ENCODE measurements at regions not wholly inside any gene's neighbourhood (a gene's known extent, or its start where the extent isn't known, plus 50 kb on each side); places are given as distances from the start of the nearest gene placed in this dataset.

DNA sequence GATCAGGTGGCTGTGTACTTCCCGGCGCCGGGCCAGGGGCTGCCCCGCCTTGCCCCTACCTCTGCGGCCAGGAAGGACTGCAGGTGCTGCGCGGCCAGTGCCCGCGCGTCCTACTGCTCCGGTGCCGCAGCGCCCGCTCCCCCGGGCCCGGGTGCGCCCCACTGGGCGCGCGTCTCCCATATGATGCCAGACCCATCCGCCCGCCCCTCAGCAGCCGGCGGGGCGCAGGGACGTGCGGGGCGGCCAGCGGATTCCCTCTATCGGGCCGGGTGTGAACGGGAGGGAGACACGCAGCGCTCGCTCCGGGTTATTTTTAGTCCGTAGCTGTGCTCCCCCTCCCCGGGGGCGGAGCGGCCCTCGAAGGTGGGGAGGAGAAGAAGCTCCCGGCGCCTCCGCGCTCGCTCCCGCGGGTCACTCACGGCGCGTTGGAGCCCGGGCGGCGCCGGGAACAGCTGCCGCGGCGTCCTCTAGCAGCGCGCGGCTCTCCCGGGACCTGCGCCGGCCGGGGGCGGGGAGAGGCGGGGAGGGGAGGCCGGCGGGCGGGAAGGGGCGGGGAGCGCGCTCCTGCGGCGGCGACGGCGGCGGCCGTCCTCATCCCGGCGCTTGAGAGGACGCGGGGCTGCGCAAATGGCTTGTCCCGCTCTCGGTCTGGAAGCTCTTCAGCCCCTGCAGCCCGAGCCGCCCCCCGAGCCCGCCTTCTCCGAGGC, 103.6 kb downstream of the UCHL1 start:
- peak; percentile 91 for DNase-seq

- peak; percentile 67 for DNase-seq
Observed at GRCh38 chr4:41360921-41361793, 104.4 kb downstream of the UCHL1 start.

- DNase-seq, result peak; percentile 26
Observed at GRCh38 chr4:41361794-41362526, 105.2 kb downstream of the UCHL1 start.

- DNase-seq, result peak; percentile 27
Observed at GRCh38 chr4:41362621-41363383, 106.1 kb downstream of the UCHL1 start.

GRCh38 chr4:41363384-41363981, 106.8 kb downstream of the UCHL1 start:
- DNase-seq, result no peak

- no peak for DNase-seq
Observed at GRCh38 chr4:41364876-41365275, 108.1 kb downstream of the UCHL1 start.

DNA sequence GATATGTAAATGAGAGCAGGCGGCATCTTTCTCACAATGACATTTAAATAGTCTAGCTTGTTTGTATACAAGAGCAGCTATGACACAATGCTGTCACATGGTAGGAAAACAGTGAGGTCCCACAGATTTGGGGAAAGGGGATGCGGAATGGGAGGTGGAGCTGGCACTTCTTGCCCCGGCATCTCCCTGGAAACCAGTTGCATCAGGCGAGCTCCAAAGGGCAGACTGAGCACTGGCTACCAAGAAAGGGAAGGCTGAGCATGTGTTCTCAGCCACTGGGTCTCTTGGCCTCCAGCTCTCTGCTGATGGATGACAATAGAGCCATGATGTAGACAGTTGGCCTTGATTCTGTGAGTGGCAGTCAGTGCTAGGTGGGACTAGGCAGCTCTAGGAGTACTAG, 109.0 kb downstream of the UCHL1 start:
- no peak for DNase-seq

DNA sequence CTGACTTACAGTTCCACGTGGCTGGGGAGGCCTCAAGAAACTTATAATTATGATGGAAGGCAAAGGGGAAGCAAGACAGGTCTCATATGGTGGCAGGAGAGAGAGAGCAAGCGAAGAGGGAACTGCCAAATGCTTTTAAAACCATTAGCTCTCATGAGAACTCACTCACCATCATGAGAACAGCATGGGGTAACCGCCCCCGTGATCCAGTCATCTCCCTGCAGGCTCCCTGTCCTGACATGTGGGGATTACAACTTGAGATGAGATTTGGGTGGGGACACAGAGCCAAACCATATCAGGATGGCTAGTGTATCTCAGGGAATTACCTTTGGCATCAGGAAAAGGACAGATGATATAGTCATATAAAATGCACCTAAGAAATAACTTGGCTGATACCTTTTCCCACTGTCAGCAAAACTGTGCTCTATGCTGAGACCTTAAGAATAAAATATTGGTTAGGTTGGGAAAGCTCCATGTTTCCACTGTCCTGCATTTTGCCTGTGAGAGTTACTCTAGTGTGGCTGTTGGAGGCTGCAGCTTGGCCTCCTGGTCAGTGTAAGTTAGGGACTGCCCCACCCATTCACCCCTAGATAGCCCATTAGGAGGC, 110.3 kb downstream of the UCHL1 start:
- DNase-seq, result peak; percentile 5

DNA sequence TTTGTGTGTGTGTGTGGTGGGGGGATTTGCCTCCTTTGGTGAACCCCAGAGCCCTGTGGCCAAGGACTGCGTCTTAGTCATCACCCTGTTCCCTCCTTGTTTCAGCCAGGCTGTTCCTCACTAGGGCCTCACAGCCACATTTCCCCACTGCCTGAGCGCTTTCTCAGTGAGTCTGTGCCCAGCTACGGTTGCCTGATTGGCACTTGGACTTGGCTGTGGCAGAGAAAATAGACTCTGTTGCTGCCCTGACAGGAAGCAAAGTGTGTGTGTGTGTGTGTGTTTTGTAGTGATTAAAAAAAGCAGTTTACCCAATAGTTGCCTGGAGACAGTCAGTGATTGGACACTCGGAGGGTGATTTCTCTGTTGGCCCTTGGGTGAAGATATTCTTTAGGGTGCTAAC, 113.0 kb downstream of the UCHL1 start:
- no peak for DNase-seq

GRCh38 chr4:41373221-41373620, 116.5 kb downstream of the UCHL1 start:
- no peak for DNase-seq

- DNase-seq, result no peak
Observed at GRCh38 chr4:41374490-41374889, 117.8 kb downstream of the UCHL1 start.

- DNase-seq, result no peak
Observed at GRCh38 chr4:41375561-41375960, 118.8 kb downstream of the UCHL1 start.

- DNase-seq, result no peak
Observed at GRCh38 chr4:41377196-41377595, 120.5 kb downstream of the UCHL1 start.

- DNase-seq, result no peak
Observed at GRCh38 chr4:41379230-41379629, 122.5 kb downstream of the UCHL1 start.

DNA sequence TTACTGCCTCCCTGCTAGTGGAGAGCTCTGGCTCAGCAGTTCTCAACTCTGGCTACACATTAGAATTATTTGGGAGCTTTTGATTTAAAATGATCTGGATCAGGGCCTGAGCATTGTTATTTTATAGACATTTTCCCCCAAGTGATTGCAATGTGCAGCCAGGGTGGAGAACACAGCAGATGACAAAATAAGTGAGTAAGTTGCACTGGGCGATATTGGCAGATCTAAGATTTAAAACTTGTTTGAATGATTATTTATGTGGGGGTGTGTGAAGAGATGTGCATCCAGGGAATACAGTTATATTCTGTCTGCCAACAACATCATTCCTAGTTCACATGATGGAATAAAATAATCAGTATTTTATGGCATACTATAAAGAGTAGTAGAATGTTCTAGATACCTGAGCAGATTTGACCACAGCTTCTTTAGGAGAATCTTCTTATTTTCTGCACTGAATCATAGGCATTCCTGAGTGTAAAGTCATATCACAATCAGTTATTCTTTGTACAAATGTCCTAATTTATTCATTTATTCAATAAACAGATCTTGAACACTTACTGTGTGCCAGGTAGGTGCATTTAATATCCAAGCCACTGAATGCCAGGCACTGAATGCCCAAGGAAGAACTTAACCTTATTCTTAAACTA, 123.9 kb downstream of the UCHL1 start:
- DNase-seq, result no peak

DNA sequence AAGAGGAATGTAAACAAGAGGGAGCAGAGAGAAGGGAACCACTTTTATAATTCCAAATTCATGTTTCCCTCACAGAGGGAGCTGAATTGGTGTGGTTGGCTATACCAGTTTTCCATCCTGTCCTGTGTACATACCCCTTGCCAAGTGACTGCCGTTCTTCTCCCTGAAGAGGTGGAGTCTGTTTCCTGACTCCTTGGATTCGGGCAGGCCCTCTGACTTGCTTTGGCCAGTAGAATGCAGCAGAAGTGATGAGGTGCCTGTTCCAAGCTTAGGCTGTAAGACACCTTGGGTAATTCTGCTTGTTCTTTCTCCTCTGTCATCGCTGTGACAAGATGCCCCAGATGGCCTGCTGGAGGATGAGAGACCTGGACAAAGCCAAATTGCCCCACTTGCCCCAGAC, 124.7 kb downstream of the UCHL1 start:
- DNase-seq, result no peak

DNA sequence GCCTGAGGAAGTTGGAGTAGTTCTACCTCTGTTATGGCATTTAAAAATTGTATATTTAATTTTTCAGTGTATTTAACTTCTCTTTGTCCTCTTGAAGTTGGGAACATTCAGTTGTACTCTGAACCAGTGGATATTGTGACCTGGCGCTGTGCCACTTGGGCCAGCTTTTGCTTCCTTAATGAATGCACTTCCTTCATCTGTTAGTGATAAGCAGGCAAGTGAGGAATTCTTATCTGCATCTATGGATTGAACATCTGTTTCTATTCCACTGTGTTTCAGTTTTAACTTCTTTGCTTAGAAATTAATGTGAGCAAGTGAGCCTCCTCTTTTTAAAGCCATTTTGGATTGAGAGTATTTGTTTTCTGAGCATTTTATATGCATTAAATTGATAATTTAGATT, 128.3 kb downstream of the UCHL1 start:
- DNase-seq, result no peak

- no peak for DNase-seq
Observed at GRCh38 chr4:41385481-41385880, 128.8 kb downstream of the UCHL1 start.

- DNase-seq, result no peak
Observed at GRCh38 chr4:41388080-41388479, 131.4 kb downstream of the UCHL1 start.

GRCh38 chr4:41389356-41389755, 132.6 kb downstream of the UCHL1 start:
- no peak for DNase-seq

DNA sequence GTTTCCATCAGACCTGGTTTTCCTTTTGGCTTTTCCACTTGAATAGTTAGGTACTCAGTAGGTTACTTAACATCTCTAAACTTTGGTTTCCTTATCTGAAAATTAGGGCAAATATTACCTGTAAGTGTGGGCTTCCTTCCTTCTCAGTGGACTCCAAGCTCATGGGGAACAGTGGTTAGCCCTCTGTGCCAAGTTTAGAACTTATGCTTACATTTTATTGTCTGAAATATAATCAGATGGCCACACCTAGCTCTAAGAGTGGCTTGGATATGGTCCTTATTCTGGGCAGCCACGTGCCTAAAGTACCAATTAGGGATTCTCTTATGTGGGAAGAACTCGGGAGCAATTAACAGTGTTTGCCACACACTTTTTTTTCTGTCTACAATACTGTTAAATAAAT, 133.9 kb downstream of the UCHL1 start:
- DNase-seq, result no peak

Measured in NCI-H82 (cell line).